ENCODE measurements at regions not wholly inside any gene's neighbourhood (a gene's known extent, or its start where the extent isn't known, plus 50 kb on each side); places are given as distances from the start of the nearest gene placed in this dataset.

DNA sequence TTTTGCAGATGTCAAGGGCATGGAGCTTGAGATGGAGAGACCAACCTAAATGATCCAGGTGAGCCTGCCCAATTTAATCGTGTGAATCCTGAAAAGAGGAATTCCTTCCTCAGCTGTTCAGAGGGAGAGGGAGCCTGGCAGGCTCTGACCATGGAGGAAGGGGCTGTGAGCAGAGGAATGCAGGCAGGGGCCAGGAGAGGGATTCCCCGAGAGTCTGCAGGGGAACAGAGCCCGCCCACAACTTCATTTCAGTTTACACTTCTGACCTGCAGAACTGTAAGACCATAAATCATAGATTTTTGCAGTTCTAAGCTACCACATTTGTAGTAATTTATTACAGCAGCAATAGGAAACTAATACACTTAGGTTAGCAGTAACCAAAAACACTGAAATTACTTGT is 164.1 kb downstream of the TBXT start:
- TF ChIP-seq POLR2A (IDR thresholded peaks at IDR 0.05) = no peak
- TF ChIP-seq, protein P1, sequence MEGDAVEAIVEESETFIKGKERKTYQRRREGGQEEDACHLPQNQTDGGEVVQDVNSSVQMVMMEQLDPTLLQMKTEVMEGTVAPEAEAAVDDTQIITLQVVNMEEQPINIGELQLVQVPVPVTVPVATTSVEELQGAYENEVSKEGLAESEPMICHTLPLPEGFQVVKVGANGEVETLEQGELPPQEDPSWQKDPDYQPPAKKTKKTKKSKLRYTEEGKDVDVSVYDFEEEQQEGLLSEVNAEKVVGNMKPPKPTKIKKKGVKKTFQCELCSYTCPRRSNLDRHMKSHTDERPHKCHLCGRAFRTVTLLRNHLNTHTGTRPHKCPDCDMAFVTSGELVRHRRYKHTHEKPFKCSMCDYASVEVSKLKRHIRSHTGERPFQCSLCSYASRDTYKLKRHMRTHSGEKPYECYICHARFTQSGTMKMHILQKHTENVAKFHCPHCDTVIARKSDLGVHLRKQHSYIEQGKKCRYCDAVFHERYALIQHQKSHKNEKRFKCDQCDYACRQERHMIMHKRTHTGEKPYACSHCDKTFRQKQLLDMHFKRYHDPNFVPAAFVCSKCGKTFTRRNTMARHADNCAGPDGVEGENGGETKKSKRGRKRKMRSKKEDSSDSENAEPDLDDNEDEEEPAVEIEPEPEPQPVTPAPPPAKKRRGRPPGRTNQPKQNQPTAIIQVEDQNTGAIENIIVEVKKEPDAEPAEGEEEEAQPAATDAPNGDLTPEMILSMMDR (IDR thresholded peaks at IDR 0.05) = no peak

Measured in right lobe of liver (tissue), 4 donors.